Small intestine (tissue), 7 donors: ENCODE measurements at regions not wholly inside any gene's neighbourhood (a gene's known extent, or its start where the extent isn't known, plus 50 kb on each side); places are given as distances from the start of the nearest gene placed in this dataset.
A peak's percentile ranks its signal among the peaks of the same experiment; 100 is the strongest.

Experiments used
- DNase-seq, 2 donors: peaks; one replicate each; pipeline versions ENCODE4 v3.0.0 to v3.0.0-alpha.2; 2013
- FAIRE-seq: peaks from 2 replicates; lab custom pipeline; 2012; peaks lifted over from hg19 to GRCh38; lab: Jason Lieb, UNC
- H3K27ac ChIP-seq, 3 donors: one replicate each; pipeline ENCODE4 v1.5.1; 2013; ENCODE audit warnings: low read length in 2 of 3, mild to moderate bottlenecking in 2 of 3, control low read depth in 1 of 3, inconsistent platforms in 1 of 3, low read depth in 1 of 3, moderate library complexity in 1 of 3
- H3K27me3 ChIP-seq, 3 donors: one replicate each; pipeline ENCODE4 v1.6.1; 2013; ENCODE audit warnings: low read length in 3 of 3, inconsistent platforms in 1 of 3; ENCODE audit not compliant: control insufficient read depth in 3 of 3, insufficient read depth in 3 of 3
- H3K36me3 ChIP-seq, 3 donors: one replicate each; pipeline ENCODE4 v1.6.1; 2013; ENCODE audit warnings: low read length in 3 of 3, inconsistent platforms in 1 of 3, low read depth in 1 of 3, mild to moderate bottlenecking in 1 of 3, moderate library complexity in 1 of 3; ENCODE audit not compliant: control insufficient read depth in 3 of 3, insufficient read depth in 2 of 3
- H3K4me1 ChIP-seq, 3 donors: one replicate each; pipeline ENCODE4 v1.6.1; 2013; ENCODE audit warnings: low read length in 2 of 3, inconsistent platforms in 1 of 3, low read depth in 1 of 3, mild to moderate bottlenecking in 1 of 3, moderate library complexity in 1 of 3; ENCODE audit not compliant: control insufficient read depth in 3 of 3, insufficient read depth in 2 of 3
- H3K4me3 ChIP-seq, 3 donors: one replicate each; pipeline ENCODE4 v1.5.1; 2013; ENCODE audit warnings: low read length in 3 of 3, control low read depth in 1 of 3, inconsistent platforms in 1 of 3, low read depth in 1 of 3, mild to moderate bottlenecking in 1 of 3, moderate library complexity in 1 of 3
- H3K9me3 ChIP-seq, 2 donors: one replicate each; pipeline ENCODE4 v1.6.1; 2013; ENCODE audit warnings: low read depth in 1 of 2, low read length in 1 of 2; ENCODE audit not compliant: control insufficient read depth in 2 of 2, insufficient read depth in 1 of 2
- whole genome bisulfite sequencing, 3 donors: extraction: QIAGEN DNeasy Blood & Tissue Kit; methylation state at CpG; one replicate each; pipeline ENCODE4 v1.1.7; 2013; 5-methylcytosine and 5-hydroxymethylcytosine counted together
- donor health status: healthy with polysubstance abuse.
- donor health status: control.
- donor health status: control.
- donor health status: Bipolar disorder and iron deficiency.
- donor health status: healthy.

DNA sequence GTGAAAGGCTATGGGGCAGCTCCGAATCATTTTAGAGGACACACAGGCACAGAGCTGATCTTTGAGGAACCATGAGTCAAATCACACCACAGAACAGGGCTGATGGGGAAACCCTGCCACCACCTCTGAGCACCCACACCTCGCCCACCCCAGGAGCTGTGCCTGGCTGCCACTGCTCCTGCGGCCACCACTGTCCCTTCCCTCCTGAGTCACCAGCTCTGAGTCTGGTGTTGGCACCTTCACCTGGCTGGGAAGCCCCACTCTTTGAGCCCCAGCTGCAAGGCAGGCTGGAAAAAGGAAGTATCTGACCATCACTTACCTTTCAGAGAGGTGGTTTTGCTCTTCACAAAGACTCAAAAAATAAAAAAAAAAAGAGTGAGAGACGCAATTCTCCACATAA, 63.6 kb upstream of the MEF2A start:
- H3K36me3 ChIP-seq = no peaks in the 10 kb centered on the region
- FAIRE-seq (no peak), DNase-seq (no peak)
- peaks cover 0 to 7% of the 10 kb centered on the region in 2 donors for H3K9me3 ChIP-seq
- H3K4me3 ChIP-seq = no peak overlapping the region
- 75 to 89% (median 88%) methylated on average over 4 of the region's 4 CpGs for WGBS, 3 donors
- H3K27me3 ChIP-seq = no peaks in the 10 kb centered on the region
- peaks cover 0 to 3% (median 3%) of the 10 kb centered on the region in 3 donors for H3K4me1 ChIP-seq
- H3K27ac ChIP-seq = no peak overlapping the region

DNA sequence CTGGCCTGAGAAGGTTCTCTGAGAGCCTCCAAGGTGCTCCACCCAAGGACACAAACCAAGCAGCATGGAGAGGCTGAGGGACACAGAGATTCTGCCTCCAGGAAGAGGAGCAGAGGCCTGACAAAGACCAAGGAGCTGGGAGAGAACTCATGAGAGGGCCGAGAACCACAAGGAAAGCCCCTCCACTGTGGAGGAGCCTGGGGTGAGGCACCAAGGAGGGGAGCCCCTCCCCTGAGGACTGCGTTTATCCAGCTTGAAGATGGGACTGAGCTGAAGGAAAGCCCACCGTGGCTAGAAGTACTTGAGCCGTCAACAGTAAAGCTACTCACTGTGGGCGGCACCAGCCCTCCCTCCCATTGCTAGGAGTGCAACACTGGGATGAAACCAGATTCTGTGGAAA, 63.1 kb upstream of the MEF2A start:
- no peak for DNase-seq
- 84 to 100% (median 89%) methylated on average over 5 of the region's 5 CpGs for WGBS, 3 donors

DNA sequence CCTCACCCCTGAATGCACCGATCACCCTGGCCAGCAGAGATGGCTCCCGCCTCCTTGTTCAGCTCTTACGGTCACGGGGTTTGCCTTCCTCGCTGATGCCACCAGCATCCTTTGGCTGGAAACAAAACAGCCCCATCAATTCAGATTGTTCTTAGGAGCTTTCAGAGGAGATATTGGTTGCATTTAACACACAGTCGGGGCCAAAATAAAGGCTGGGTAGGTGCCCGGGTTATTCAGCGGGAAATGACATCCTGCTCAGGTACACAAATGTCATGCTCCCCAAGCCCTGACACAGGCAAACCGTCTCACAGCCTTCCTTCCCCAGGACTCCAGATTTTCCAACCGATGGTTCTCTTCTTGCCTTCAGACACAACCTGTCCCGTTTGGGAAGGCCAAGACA, 62.4 kb upstream of the MEF2A start:
- no peaks in the 10 kb centered on the region for H3K36me3 ChIP-seq
- DNase-seq (no peak), FAIRE-seq (no peak)
- no peak overlapping the region for H3K27ac ChIP-seq
- WGBS, 3 donors = 84 to 88% (median 87%) methylated on average over 11 of the region's 11 CpGs
- peaks cover 0 to 6% (median 6%) of the 10 kb centered on the region in 3 donors for H3K4me1 ChIP-seq
- no peak overlapping the region for H3K4me3 ChIP-seq
- no peaks in the 10 kb centered on the region for H3K27me3 ChIP-seq
- peaks cover 0 to 7% of the 10 kb centered on the region in 2 donors for H3K9me3 ChIP-seq

More for the DNA sequence above, 63.1 kb upstream of the MEF2A start:
- Histone ChIP-seq H3K27ac (no peak overlapping the region), H3K27me3 (no peaks in the 10 kb centered on the region), H3K4me1 (peaks cover 0 to 6% (median 6%) of the 10 kb centered on the region in 3 donors), H3K4me3 (no peak overlapping the region), H3K9me3 (peaks cover 0 to 7% of the 10 kb centered on the region in 2 donors), H3K36me3 (no peaks in the 10 kb centered on the region)
- FAIRE-seq = no peak

DNA sequence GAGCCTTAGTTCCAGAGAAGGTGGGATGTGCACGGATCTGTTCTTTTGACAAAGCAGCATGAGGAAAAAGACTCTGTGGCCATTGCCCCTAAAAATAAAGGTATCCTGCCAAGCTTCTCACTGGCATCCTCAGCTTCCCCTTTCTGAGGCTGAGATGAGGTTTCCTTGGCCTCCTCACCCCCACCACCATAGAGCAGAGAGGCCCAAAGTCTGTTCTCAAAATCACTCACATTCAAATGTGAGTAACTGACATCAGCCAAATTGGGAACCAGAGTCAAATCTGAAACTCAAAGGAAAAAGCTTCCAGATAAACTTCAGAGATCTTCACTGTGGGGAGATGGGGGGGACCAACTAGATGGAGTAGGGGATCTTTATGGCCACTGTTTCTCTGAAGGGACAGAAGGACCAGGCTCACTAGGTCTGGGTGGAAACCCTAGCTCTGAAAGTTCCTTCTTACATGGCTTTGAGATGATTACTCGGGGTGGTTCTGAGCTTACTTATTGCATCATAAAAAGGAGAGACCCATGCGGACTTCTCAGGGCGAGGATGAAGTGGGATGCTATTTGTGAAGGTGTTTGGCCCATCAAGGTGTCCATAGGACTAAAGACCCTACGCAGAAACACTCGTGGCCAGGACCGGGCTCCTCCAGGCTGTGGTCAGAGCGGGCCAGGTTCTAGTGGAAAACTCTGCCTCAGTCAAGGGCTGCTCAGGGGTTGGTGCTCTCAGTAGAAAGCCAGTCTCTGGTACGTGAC, 61.5 kb upstream of the MEF2A start:
- DNase-seq (no peak), FAIRE-seq (no peak)
- Histone ChIP-seq H3K36me3 (no peaks in the 10 kb centered on the region), H3K27ac (no peak overlapping the region), H3K4me3 (no peak overlapping the region), H3K9me3 (peaks cover 0 to 5% of the 10 kb centered on the region in 2 donors), H3K4me1 (peaks cover 0 to 6% (median 6%) of the 10 kb centered on the region in 3 donors), H3K27me3 (no peaks in the 10 kb centered on the region)
- 76 to 87% (median 76%) methylated on average over 9 of the region's 9 CpGs for WGBS, 3 donors

DNA sequence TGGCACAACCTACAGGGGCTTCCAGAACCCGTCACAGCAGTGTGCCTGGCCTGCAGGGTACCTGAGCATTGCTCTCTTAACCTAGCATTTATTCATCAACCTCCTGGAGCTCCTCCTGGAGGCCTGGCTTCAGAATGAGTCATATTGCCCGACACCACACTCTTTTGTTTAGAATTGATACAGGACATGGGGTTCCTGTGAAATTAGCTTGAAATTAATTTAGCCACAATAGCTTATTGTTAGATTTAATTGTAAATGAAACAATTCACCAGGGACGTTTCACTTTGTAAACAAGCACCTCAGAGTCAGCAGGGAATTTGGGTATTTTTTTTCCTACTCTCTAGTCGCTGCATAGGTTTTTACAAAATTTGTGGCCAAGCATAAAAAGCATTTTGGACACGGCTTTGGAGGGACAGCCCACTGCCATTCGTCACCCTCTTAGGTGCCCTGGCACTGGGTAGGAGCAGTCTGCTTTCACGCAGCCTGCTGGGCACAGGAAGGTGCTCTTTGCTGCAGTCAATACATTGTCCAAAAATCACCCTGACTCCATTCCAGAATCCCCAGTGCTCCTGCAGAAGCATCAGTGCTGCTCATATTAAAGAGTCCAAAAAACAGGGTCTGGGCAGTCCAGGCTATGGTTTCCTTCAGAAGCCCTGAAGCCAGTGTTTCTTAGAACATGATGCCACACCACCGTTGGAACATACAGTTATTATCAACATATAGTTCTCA, 60.8 kb upstream of the MEF2A start:
- Histone ChIP-seq H3K27ac (no peak overlapping the region), H3K36me3 (no peaks in the 10 kb centered on the region), H3K4me3 (no peak overlapping the region), H3K4me1 (peaks cover 0 to 6% (median 6%) of the 10 kb centered on the region in 3 donors), H3K27me3 (no peaks in the 10 kb centered on the region), H3K9me3 (no peaks in the 10 kb centered on the region)
- no peak for DNase-seq
- FAIRE-seq = no peak
- 65 to 69% (median 66%) methylated on average over 8 of the region's 8 CpGs for WGBS, 3 donors

DNA sequence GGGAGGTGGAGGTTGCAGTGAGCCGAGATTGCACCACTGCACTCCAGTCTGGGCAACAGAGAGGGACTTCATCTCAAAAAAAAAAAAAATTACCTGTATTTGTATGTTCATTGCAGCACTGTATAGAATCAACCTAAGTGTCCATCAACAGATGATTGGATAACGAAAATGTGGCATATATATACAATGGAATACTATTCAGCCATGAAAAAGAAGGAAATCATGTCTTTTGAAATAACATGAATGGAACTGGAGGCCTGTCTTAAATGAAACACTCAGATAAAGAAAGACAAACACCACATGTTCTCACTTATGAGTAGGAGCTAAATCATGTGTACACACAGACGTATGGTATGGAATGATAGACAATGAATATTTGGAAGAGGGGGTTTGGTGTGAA, 59.4 kb upstream of the MEF2A start:
- H3K9me3 ChIP-seq = no peaks in the 10 kb centered on the region
- H3K27ac ChIP-seq = no peak overlapping the region
- no peaks in the 10 kb centered on the region for H3K36me3 ChIP-seq
- no peak for DNase-seq
- 88 to 93% (median 90%) methylated on average over 3 of the region's 3 CpGs for WGBS, 3 donors
- H3K4me1 ChIP-seq = peaks cover 0 to 6% (median 6%) of the 10 kb centered on the region in 3 donors
- no peak for FAIRE-seq
- no peaks in the 10 kb centered on the region for H3K27me3 ChIP-seq
- H3K4me3 ChIP-seq = no peak overlapping the region

DNA sequence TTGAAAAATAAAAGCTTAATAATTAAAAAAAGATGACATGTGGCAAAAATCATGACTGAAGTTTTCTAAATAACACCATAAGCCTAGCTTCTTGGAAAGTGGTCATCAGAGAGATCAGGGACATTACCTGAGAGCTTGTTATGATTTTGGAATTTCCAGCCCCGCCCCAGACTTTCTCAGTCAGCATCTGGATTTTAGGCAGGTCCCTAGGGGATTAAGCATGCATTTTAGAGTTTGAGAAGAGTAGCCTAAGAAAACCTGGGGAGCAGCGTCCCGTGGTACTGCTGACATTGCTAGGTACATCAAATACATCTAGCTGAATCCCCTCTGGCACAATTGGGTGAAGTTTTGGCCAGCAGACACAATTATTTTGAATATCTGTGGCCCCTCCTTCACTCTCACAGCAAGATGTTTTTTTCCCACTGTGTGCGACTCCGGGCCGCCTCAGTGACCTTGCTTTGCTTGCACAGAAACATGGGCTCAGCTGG, 58.7 kb upstream of the MEF2A start:
- no peaks in the 10 kb centered on the region for H3K27me3 ChIP-seq
- peak overlapping the region in 2 of 3 donors; percentile 8 to 43 for H3K27ac ChIP-seq
- DNase-seq (no peak), FAIRE-seq (no peak)
- 35 to 48% (median 47%) methylated on average over 6 of the region's 6 CpGs for WGBS, 3 donors
- no peaks in the 10 kb centered on the region for H3K9me3 ChIP-seq
- H3K4me3 ChIP-seq = no peak overlapping the region
- H3K4me1 ChIP-seq = peaks cover 0 to 6% (median 6%) of the 10 kb centered on the region in 3 donors
- H3K36me3 ChIP-seq = no peaks in the 10 kb centered on the region

DNA sequence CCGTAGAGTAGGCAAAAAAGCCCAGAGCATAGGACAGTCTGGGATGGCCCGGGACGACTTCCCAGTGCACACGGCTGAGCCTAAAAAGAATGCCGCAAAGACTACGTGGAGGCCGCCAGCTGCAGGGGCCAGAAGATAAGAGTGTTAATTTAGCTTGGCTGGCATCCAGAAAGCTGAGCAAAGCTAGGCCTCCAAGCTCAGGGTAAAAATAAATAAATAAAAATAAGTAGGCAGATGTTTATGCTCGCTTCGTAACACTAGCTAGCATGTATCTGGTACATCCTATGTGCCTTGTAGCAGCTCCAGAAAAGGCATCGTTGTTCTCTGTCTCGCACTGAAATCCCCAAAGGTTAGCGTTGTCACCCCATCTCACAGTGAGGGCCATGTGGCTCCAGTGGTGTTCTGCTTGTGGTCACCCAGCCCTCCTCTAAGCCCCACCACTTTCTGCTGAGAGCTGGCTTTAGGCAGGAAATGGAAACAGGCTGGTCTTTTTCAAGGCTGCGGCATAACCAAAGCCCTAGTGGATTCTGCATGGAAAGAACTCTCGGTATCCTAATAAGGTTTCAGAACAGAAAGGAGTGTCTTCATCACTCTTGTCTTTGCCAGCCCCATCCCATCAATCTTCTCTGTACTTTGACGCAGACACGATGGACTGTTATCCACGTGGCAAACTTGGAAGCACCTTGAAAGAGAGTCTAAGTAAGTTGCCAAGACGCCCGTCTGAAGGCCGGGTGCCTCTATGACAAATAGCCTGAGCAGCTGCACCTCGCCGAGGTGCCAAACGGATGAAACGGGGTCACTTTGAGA, 58.1 kb upstream of the MEF2A start:
- H3K27ac ChIP-seq = peak overlapping the region in 2 of 3 donors; percentile 30 to 43
- WGBS, 3 donors = 31 to 39% (median 32%) methylated on average over 24 of the region's 24 CpGs

More for the DNA sequence above, 58.1 kb upstream of the MEF2A start:
- Histone ChIP-seq H3K4me1 (peaks cover 0 to 6% (median 6%) of the 10 kb centered on the region in 3 donors), H3K27me3 (no peaks in the 10 kb centered on the region), H3K4me3 (no peak overlapping the region), H3K36me3 (no peaks in the 10 kb centered on the region), H3K9me3 (no peaks in the 10 kb centered on the region)
- FAIRE-seq = no peak
- DNase-seq = peak; percentile 18 to 45
